Stimulated activated CD4-positive, alpha-beta T cell treated with anti-CD3 and anti-CD28 coated beads, Interleukin-15, amount 100 ng/mL, for 24 hours (primary cell): ENCODE measurements at regions not wholly inside any gene's neighbourhood (a gene's known extent, or its start where the extent isn't known, plus 50 kb on each side); places are given as distances from the start of the nearest gene placed in this dataset.
"Not testable (repeated sequence)": the region's sequence is repeated elsewhere in the genome, so short reads cannot be mapped to it uniquely, and the experiment has no call there.

ENCODE experiments used
- DNase-seq: peaks from one replicate; pipeline ENCODE4 v3.0.0-alpha.2; 2020

DNA sequence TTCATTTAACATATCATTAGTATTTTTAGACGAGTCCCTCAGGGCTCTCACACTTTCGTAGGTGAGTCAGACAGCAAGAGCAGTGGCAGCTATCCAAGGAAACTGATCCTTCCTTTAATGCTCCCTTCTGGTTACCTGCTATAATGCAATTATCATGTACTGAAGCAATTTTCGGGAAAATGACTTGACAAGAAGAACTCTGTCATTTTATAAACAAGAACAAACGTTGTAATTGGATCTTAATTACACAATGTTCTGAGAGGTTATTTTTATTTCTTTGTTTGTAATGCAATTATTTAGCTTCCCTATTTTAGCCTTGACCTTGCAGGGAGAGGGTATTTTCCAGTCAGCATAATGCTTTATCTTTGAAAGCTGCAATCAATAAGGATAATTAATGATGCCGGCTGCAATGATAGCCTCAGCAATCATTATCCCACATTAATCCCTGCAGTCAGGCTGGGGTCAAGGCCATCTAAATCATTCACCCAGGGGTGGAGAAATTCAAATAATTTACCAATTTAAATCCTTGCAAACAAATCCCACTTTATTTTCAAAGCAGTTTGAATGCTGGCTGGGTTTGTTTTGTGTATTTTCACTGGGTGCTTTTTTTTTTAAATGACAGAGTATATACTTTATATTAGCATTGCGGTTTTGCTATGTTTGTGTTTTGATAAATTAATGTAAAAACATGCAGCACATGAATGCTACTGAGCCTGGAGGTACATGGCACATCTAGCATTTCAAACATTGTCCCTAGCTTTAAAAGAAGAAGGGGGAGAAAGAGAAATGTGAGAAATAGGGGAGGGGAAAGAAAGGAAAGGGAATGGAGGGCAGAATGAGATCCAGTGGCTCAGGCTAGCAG lies 249.9 kb downstream of the SHOX2 start:
- DNase-seq = no peak

GRCh38 chr3:157845839-157846238 lies 260.4 kb downstream of the SHOX2 start:
- DNase-seq = not testable (repeated sequence)

DNA sequence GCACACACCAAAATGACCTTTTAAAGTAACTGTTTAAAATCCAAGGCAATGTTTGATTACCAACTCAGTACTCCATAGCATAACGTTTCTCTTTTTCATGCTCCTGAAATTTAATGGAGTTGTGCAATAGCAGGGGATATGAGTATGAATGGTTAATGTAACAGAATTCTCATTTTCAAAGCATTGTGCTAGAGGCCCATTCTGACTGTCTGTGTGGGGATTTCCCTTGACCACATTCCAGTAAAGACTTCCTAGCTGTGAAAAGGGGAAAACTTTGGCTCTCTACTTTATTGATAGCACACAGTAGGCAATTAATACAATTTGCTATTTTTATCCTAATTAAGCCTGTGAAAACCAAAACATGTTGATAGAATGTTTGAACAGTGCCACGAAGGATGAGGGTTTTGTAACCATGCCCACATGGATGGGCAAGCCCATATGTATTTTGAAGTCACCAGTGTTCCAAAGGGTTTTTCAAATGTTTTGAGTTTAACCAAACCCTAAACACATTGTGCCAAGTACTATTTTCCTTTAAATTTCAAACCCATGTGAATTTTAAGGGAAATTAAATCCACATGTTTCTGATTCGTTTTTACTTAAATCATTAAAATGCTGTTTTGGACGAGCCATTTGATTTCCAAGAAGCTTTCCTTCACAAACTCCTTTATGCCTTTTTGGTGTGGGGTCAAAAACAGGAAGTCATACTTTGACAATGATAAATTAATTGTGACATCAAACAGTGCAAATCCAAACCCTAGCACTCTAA lies 261.2 kb downstream of the SHOX2 start:
- DNase-seq = no peak

- DNase-seq = no peak
These were observed 262.0 kb downstream of the SHOX2 start for GRCh38 chr3:157844216-157844615.

DNA sequence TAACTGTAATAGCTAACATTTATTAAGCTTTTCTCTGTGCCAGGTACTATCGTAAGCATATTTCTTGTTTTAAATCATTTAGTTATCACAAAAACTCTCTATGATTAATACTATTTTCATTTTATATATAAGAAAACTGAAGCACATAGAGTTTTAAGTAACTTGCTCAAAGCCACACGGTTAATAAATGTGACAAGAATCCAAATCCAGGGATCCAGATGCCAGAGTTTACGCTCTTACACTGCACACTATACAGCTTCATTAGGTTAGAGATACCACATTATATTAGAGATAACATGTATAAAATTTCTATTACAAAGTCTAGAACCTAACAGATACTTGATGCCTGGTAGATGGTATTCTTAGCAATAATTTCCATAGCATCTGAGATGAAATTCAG lies 265.2 kb downstream of the SHOX2 start:
- no peak for DNase-seq

- DNase-seq = no peak
These were observed 265.7 kb downstream of the SHOX2 start for GRCh38 chr3:157840564-157840963.

DNA sequence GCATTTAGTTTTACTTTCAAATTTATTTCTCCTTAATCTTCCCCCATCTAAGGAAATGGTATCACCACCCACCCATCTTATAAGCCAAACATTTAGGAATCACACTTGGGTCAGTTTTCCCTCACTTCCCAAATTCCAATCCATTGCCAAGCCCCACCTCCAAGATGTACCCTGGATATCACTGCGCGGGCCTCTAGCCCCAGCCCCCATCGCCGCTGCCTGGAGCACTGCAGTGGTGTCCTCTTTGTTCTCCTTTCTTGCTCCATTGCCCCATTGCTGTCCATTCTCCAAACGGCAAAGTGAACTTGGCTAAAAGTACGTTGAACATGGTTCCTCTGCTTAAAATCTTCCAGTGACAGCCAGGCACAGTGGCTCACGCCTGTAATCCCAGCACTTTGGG lies 267.8 kb downstream of the SHOX2 start:
- DNase-seq = no peak

GRCh38 chr3:157837336-157837735 lies 268.9 kb downstream of the SHOX2 start:
- no peak for DNase-seq

GRCh38 chr3:157836022-157836421 lies 270.2 kb downstream of the SHOX2 start:
- no peak for DNase-seq

- DNase-seq = no peak
These were observed 273.6 kb downstream of the SHOX2 start for GRCh38 chr3:157832588-157832987.

GRCh38 chr3:157830556-157831236 lies 275.5 kb downstream of the SHOX2 start:
- DNase-seq = no peak

DNA sequence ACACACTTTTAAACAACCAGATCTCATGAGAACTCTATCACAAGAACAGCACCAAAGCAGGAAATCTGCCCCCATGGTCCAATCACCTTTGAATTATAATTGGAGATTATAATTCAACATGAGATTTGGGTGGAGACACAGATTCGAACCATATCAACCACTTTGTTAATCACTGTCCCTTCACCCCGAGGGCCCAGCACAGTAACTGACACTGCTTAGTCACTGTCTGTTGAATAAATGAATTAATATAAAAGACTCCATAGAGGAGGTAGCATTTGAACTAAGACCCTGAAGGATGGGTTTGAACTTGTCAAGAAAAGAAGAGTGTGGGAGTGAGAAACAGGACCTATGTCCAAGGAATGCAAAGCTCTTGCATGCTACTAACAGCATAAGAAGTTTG lies 276.4 kb downstream of the SHOX2 start:
- DNase-seq = no peak

DNA sequence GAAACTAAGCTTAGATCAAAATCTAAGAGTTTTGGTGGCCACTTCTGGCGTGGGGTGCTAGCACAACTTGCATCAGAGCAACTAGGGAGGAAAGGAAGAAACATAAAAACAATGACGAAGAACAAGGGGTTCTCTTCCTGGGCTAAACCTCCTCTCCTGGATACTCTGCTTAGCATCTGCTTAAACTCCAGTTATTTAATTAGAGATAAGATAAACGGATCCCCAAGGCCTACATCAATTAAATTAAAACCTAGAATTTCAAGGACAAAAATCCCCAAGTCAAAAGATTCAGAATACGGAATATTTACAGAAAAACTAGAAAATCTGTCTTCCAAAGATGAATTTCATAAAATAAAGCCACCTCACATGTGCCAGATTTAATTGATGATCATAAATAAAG lies 281.9 kb downstream of the SHOX2 start:
- no peak for DNase-seq

GRCh38 chr3:157823050-157823449 lies 283.2 kb downstream of the SHOX2 start:
- no peak for DNase-seq

- DNase-seq = no peak
These were observed 286.1 kb downstream of the SHOX2 start for GRCh38 chr3:157820157-157820517.

DNA sequence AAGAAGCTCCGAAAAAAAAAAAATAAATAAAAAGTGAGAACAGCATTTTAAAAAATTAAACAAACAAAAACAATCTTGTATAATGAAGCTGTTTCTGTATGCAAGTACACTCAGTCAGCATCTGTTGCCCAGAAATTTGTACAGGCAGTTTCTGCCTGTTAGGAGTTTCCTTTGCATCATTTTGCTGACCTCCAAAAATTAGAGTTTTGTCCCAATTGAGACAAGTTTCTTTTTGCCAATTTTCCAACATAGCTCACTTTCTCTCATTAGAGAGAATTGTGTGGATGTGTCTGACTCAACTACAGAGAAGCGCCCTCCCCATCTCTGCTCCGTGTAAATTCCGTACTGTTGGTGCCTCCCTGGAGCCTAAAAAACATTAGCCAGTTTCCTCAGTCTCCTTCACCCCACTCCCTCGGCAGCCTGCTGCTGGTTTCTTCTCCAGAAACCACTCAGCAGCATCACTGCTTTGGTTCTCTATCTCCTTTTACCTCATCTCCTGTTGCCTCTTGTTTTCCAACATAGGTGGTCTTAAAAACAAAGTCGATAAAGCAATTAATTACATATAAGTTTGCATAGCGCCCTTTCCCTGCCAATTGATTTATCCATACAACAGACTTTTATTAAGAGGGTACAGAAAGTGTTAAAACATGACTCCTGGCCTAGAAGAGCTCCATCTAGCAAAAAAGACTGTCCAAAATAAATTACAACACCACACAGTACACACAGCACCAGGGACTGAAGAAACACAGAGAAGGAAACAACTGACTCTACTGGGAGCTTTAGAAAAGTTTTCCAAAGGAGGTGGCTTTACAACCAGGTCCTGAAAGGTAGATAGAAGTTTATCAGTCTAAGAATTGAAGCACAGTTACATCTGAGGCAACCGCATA lies 286.7 kb downstream of the SHOX2 start:
- no peak for DNase-seq

DNA sequence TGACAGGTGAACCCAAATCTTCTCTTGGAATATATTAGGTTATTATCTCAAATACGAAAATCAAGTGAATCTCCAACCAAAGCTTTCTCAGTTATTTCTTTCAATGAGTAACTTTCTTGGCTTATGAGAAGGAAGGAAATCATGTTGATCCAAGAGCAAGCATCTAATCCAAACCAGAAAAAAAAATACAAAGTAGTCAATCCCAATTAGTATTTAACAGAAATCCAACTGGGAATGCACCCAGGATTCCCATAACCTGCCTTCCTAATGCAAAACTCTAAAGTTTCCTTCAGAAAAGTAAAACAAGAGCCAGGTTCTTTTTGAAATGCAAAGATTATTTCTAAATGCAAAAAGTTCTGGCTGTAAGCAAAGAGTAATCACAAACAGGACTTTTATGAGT lies 289.3 kb downstream of the SHOX2 start:
- DNase-seq = no peak

DNA sequence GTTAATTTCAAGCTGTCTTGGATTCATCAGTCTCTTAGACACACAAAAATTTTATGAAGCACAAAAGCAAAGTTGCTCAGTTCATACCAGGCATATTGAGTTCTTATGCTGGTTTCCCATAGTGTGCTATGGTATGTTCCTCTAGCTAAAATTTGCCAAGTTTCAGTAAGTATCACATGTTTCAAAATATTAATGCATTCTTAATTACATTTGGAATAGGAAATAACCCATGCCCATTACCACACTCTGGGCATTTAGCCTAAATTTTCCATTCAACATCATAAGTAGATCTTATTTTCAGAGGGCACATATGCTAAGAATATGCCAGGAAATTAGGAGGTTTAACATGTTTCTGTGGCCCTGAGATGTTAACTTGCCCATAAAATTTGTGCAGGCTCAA lies 289.9 kb downstream of the SHOX2 start:
- no peak for DNase-seq

- no peak for DNase-seq
These were observed 290.5 kb downstream of the SHOX2 start for GRCh38 chr3:157815739-157816138.

- DNase-seq = no peak
These were observed 295.1 kb downstream of the SHOX2 start for GRCh38 chr3:157810924-157811718.

GRCh38 chr3:157807280-157807679 lies 298.9 kb downstream of the SHOX2 start:
- DNase-seq = no peak

- no peak for DNase-seq
These were observed 300.7 kb downstream of the SHOX2 start for GRCh38 chr3:157805538-157805937.
